OCI-M2 (cell line): ENCODE measurements at regions not wholly inside any gene's neighbourhood (a gene's known extent, or its start where the extent isn't known, plus 50 kb on each side); places are given as distances from the start of the nearest gene placed in this dataset.

Experiments
- DNase-seq: peaks from one replicate; lab custom pipeline; 2025; ENCODE audit not compliant: unreplicated experiment; lab: John Stamatoyannopoulos, UW

DNA sequence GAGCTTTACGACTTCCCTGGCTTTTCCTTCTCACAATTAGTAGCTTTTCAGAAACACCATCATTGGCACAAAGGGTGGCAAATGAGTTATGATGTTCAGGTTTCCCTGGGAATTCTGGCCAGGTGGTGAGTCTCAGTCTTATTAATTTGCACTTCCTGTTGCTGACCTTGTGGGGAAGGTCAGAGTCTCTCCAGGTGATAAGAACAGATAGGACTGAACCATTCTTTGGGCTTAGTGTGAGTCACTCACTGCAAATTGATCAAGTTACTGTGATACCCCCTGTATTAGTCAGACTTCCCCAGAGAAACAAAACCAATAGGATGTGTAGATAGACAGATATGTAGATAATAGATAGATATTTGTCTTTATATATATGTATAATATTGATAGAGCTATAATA is 53.8 kb upstream of the RANBP3L start:
- DNase-seq: no peak

DNA sequence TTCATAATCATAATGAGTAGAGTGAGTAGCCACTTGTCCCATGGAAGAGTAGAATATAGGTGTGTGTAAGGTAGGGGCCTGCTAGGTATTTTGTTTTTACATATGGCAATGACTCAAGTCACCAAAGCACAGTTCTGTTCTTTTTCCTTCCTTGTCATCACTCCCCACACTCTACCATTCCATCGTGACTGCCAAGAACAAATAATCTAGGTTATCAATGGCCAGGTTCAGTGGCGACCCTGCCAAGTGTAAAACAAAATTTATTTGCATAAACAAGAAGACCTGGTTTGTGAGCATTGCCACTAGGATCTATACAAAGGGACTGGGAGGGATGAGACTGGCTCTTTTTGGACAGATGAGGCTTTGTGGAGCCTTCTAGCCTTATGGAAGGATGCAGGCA is 55.2 kb upstream of the RANBP3L start:
- DNase-seq: no peak

DNA sequence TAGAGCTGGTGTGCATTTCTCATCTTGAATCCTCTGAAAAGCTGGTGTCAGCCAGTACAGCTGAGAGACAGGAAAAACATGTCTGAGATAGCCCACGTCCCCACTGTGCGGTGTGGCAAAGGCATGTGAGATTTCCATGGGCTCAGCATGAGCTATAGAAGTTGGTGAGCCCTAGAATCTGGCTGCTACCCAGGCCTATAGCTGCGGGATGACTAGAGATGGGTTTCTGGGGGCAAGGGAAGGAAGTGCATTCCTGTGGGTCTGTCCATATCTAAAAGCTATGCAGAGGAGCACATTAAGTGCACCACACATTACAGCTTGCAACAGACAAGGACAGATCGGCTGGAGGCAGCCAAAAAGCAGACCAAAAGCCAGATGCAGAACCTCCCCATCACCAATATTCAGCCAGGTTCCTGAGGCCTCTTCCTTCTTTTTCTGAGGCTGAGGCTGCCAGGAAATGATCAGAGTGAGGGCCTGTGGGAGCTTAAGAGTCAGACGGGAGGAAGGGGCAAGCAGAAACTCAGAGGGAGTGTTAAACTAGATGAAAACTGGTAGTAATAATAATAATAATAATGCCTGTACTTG is 55.8 kb upstream of the RANBP3L start:
- DNase-seq: no peak

DNA sequence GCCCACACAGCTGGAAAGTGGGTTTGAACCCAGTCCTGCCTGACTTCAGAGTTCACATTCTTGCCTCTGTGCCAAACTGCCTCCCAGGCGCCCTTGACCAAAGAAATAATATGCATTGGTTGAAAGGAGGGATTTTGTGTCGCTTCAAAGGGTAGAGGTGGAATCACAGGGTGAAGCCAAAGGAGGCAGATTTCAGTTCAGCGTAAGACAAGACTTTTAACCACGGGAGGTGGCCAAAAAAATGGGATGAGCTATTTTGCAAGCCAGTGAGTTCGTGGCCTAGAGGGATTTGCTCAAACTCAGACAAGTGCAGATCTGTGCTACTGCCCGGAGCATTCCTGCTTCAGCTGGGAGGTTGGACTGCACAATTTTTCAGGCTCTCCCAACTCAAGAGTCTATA is 57.6 kb upstream of the RANBP3L start:
- no peak for DNase-seq

DNA sequence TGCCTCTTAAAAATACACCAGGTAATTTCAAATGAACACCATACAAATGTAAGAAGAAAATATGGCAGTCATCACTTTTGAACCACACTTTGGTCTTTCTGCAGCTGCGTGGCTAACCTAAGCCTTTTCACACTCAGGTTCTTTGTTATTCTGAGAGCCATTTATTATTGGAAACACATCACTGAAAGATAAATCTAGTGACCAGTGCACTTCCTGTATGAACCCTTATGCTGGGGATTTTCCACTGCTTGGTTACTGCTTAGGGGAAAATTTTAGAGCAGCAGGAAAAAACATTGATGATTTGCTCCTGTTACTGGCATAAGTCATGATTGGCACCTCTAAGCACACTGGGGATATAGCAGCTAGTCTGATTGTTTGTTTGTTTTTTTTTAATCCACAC is 58.6 kb upstream of the RANBP3L start:
- no peak for DNase-seq

DNA sequence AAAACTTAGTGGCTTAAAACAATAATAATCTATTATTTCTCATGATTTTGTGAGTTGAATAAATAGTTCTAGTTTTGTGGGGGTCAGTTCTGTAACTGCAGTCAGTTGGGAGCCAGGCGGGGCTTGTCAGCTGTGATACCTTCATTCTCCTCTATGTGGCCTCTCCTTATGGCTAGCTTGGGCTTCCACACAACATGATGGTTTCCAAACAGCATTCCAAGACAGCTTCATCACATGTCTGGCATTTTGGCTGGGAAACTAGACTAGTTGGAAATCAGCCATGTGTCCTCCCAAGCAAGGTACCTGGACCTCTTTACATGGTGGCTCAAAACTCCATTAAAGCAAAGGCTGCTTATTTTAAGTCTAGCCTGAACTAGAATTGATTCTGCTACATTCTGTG is 61.4 kb upstream of the RANBP3L start:
- no peak for DNase-seq

DNA sequence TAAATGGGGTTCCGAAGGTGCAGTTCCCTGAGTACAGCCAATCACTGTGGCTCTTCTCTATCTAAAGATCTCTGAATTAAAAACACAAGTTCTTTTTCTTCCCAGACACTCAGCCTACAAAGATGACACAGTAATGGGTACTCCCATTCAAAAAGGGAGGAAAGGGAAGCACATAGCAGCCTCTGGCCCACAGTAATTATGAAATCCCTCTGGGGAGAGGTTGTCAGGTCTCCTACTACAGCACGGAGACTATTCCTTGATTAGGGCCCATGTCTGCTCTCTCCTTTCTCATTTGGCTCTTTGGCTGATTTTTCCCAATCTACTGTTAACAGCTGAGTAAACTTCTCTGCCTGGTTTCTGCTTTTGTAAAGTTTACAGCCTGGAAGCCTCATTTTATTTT is 62.0 kb upstream of the RANBP3L start:
- DNase-seq: no peak

DNA sequence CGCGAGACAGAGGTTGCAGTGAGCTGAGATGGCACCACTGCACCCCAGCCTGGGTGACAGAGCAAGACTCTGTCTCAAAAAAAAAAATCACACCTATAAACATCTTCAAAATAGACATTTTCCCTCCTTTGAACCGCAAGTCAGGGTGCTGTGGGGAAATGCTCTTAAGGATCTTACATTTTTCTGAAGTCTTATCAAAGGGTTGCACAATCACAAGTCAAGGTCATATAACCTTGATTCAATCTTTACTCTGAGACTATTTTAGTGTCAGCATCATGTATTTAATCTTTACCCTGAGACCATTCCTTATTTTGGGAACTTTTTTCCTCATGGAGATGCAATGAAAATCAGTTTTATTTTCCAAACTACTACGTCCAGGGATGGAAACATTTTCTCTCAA is 62.8 kb upstream of the RANBP3L start:
- no peak for DNase-seq

DNA sequence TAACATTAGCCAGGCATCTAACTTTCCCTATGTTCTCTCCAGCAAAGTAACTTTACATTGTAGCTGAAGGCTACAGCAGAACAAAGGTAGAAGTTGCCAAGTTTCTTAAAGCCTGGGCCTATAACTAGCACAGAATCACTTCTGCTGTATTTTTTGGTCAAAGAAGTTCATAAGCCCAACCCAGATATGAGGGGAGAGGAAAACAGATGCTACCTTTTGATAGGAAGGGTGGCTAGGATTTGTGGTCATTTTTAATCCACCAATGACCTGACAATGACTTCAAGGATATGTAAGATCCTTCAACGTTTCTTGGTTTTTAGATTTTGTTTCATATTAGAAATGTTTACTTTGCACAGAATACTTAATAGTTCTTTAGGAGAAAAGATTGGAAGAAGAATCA is 64.2 kb upstream of the RANBP3L start:
- DNase-seq: no peak

DNA sequence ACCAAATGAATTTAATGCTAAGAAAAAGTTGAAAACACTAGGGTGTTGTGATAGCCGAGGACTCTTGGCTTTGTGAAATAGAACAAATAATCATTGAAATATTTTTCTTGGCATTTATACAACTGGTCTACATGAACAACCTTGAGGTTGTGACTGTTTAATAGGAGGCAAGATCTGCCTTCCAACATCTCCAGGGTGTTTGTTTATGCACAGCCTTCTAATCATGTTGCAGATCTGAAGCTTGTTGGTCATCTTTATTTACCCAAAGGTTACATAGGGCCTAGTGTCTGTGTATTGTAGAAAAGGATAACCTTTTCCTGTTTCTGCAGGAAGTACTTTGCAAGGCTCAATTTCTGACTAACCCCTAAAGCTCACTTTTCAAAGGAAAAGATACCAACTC is 65.2 kb upstream of the RANBP3L start:
- DNase-seq: no peak

DNA sequence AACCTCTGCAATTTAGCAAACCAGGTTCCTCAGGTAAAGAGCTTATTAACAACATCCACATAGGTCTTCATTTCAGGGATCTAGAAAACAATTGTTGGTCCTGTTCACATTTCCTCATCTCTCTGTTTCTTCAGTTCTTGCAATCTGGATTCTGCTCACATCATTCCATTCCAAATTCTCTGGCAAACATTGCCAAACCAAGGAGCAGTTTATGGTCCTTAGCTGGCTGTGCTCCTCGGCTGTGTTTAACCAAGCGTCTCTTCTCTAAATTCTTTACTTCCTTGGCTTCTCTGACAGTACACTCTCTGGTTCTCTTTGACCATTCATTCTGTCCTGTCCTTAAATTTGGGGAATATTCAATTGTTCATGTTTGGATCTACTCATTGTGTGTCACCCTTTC is 65.8 kb upstream of the RANBP3L start:
- no peak for DNase-seq

DNA sequence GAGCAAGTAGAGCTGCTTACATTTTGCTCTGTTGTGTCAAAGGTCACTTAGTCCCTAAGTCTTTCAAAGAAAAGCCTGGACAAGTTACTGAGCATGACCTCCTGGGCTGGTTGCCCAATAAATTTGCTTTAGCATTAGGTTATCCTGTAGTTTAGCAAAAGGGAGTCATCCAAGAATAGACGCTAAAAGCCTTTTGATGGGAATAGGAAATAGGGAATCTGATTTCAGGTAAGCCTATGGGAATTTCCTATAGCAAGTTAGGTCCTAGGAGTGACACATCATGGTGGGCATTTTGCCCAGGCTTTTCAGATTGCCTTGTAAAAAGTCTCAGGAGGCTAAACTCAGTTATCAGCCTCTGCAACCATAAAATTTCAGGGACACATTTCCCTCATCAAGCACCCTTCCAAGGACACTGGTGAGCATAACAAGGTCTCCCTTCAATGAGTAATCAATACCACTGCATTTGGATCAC is 67.6 kb upstream of the RANBP3L start:
- no peak for DNase-seq

DNA sequence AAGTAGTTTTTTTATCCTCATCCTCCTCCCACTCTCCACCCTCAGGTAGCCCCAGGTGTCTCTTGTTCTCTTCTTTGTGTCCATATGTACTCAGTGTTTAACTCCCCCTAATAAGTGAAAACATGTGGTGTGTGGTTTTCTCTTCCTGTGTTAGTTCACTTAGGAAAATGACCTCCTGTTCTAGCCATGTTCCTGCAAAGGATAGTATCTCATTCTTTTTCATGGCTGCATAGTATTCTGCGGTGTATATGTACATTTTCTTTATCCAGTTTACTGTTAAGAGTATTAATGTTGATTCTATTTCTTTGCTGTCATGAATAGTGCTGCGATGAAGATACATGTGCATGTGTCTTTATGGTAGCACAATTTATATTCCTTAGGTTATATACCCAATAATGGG is 68.4 kb upstream of the RANBP3L start:
- DNase-seq: no peak

DNA sequence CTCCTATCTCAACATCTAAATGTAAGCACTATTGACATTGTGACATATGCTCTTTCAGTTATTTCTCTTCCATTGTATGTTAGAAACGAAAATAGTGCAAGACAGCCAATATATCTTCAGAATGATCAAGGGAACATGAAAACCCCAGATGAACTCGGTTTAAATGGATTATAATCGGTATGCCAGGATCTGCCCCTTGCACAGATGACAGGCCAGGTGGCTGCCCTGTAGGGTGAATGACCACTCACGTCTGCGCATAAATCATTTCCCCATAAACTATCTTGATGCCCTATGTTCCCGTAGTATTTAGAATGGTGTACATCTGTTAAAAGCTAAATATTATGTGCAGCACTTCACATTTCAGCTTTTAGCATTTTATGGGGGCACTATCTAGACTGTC is 69.7 kb upstream of the RANBP3L start:
- no peak for DNase-seq

DNA sequence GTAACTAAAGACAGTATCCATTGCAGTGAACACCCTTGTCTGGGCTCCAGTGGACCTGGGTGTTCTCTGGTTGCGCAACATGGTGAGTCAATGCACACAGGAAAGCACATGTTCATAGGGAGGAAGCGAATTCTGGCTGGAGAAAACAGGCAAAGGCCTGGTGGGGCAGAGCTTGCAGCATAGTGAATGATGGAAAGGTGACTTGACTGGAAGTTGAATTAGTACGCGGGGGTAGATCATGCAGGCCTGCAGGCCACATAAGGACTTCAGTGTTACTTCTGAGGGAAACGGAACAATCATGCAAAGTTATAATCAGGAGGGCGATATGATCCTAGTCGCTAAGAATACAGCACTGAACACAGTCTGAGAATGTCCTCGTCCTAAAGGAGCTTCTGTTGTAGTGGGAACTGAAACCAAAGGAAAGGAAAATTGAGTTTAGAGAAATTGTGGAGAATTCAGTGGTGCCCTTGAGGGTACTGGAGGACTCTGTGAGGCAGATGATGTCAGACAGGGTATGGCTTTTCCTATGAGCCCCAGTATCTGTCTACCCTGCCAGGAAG is 71.9 kb upstream of the RANBP3L start:
- no peak for DNase-seq

DNA sequence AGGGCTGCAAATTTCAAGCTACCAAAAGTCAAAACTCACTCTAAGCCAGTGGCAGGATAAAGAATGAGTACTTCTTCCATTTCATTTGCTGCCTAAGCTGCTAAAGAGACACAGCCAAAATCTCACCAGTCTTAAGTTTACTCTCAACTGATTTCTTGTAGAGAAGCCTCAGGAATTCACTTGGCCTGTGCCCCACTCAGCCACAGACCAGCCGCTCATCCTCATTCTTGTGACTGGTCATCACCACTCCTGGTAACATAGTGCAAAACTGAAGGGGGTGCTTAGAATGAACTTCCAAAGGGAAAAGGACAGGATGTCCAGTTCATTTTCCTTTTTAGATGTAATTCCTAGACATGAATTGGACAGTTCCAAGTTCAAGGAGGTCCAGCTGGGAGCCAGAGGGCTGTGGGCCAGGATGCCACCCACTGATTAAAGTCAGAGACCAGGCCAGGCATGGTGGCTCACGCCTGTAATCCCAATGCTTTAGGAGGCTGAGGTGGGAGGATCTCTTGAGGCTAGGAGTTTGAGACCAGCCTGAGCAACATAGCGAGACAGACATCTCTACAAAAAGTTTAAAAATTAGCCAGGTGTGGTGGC is 72.7 kb upstream of the RANBP3L start:
- DNase-seq: no peak

DNA sequence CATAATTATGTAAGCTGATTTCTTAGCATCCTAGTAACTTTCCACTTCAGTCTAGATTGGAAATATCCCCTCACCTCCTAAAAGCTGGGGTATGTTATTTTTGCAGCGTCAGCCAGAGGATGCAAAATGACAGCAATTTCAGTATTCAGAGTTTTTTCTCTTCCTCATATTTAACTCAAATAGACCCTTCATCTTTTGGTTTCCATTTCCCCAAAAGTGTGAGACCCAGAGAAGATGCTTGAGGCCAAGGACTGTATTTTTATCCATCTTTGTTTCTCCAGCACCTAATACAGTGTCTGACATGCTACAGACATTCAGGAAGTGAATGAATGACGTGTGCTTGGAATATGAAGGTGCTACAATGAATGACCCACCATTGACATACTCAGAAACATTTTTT is 75.5 kb upstream of the RANBP3L start:
- no peak for DNase-seq

DNA sequence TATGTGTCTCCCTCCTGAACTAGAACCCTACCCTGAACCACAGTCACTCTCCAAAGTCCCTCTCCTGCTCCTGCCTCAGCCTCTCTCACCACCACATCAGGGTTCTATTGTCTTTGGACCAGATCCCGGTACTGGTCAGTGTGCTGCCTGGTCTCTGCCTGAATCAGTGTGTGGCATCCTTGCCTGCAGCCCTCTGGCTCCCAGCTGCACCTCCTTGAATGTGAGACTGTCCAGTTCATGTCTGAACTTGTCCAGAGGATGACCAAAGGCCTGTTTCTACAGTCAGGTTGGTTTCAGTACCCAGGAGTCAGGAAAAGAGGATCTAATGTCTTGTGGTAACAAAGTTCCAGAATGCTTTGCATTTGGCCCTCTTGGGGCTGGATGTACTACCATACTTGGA is 76.8 kb upstream of the RANBP3L start:
- DNase-seq: no peak

DNA sequence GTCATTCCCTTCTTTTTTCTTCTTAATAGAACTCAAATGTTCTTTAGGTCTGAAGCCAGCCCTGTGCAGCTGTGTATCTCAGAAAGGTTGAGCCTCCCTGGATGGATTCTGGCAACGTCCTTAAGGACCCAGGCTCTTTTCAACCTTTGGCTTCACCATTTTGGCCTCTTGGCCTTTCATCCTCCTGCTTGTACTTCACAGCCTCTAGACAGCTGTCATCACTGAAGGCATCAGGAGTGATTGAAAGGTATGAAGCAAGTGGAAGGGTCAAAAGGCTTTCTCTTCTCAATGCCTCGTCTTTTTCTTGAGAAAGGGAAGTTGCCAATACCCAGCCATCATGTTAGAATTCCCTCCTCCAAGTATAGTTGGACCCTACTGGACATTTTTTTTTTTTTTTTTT is 81.2 kb upstream of the RANBP3L start:
- DNase-seq: no peak

DNA sequence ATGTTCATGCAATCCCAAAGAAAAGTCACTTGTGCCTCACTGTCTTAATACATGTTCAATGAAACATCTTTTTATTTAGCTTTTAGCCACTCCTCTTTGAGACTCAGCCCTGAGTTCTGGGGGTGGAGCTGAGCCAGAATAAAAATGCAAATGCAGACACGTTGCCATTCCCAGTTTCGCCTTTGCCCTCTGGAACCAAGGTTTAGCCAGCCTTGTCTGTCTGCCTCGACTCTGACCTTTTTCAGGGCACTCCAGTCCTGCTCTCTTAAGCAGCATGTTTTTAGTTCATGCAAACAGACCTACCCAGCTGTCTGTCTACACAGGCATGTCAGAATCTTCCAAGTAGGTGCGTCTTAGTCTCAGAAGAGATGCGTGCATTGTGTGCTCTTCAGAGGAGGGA is 82.2 kb upstream of the RANBP3L start:
- no peak for DNase-seq

DNA sequence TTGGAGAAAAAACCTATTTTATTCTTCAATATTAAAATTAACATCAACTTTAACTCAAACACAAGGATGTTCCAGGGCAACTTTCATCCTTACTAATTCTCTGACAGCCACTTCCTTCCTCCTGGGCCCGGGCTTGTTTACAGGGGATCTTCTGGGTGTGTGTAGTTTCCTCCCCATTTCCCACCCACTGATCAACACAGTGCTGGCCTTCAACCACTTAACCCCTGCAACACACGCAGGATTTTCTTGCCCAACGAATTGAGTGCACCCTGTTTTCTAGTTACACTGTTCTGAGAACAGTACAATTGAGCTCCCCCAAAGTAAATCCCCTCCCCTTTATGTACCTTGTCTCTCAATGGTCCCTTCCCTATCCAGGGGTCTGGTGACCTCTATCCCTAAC is 83.1 kb upstream of the RANBP3L start:
- no peak for DNase-seq

DNA sequence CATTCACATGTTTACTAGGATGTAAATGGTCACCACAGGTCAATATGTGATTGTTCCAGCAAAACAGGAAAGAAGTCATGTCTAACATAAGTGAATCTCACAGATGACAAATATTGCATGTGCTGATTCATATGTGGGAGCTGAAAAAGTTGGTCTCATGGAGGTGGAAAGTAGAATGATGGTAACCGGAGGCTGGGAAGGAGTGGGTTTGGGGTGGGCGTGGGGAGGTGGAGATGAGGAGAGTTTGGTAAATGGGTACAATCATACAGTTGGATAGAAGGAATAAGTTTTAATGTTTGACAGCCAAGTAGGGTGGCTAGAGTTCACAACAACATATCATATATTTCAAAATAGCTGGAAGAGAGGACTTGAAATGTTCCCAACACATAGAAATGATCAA is 83.8 kb upstream of the RANBP3L start:
- DNase-seq: no peak

DNA sequence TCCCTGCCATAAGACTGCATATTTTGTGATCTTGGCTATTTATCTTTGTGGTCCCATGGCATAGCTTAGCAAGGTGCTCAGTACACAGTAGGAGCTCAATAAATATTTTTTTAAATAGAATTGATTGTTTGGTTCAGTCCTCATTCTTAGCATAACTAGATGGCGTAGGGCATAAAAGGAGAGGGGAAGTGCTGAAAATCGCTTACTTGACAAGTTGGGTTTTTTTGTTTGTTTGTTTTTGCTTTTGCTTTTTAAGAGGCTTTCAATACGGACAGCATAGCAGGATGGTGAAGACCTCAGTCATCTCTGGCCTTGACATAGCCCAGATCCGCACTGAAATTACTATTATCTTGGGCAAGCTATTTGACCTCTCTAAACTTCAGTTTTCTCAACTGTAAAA is 86.6 kb upstream of the RANBP3L start:
- DNase-seq: no peak
